Astrocyte of the spinal cord (primary cell): ENCODE measurements at regions not wholly inside any gene's neighbourhood (a gene's known extent, or its start where the extent isn't known, plus 50 kb on each side); places are given as distances from the start of the nearest gene placed in this dataset.

ENCODE experiments used
- DNase-seq: peaks from one replicate; pipeline ENCODE4 v3.0.0; 2011; ENCODE audit warnings: low read depth, low spot score
- H3K4me3 ChIP-seq: 2 replicates; pipeline ENCODE4 v1.5.1; 2011; ENCODE audit warnings: low read depth, mild to moderate bottlenecking, low read length, moderate library complexity
- CTCF ChIP-seq: IDR thresholded peaks from 2 replicates; pipeline ENCODE4 v1.5.1; 2012; ENCODE audit warnings: low read depth, mild to moderate bottlenecking, low read length, inconsistent platforms
- in situ Hi-C: cut with HindIII; loops from 2 replicates; pipeline ENCODE4 v1.10.0; 2017; ENCODE audit warnings: low sequenced_read_pairs

- TF ChIP-seq CTCF, result no peak
- H3K4me3 ChIP-seq, result no peak overlapping the region
- in situ Hi-C loops, result no loop called here
- DNase-seq, result no peak
Observed at GRCh38 chr14:26032348-26032747, 565.5 kb downstream of the NOVA1 start.

DNA sequence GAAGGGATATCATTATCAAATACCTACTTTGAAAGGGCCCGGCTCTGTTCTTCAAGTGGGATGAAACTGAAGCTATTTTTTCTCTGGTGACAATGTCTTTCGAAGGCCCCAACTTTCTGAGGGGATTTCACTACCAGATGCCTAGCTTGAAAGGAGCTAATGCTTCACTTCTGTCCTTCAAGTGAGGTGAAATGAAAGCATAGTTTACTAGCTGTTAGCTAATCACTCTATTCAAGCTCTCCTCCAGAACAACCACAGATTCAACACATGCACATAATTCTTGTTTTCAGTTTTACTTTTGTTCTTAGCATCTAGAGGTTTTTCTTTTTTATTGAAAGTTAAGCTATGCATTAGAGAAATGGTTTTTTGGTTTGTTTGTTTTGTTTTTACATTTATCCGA lies 571.4 kb downstream of the NOVA1 start:
- H3K4me3 ChIP-seq, result no peak overlapping the region
- no peak for DNase-seq
- in situ Hi-C loops, result no loop called here
- TF ChIP-seq CTCF, result no peak

- in situ Hi-C loops, result no loop called here
- no peak for TF ChIP-seq CTCF
- no peak for DNase-seq
- H3K4me3 ChIP-seq, result no peak overlapping the region
Observed at GRCh38 chr14:26023967-26024366, 573.9 kb downstream of the NOVA1 start.

- in situ Hi-C loops, result no loop called here
- no peak for TF ChIP-seq CTCF
- no peak for DNase-seq
- H3K4me3 ChIP-seq, result no peak overlapping the region
Observed at GRCh38 chr14:26021759-26022158, 576.1 kb downstream of the NOVA1 start.

DNA sequence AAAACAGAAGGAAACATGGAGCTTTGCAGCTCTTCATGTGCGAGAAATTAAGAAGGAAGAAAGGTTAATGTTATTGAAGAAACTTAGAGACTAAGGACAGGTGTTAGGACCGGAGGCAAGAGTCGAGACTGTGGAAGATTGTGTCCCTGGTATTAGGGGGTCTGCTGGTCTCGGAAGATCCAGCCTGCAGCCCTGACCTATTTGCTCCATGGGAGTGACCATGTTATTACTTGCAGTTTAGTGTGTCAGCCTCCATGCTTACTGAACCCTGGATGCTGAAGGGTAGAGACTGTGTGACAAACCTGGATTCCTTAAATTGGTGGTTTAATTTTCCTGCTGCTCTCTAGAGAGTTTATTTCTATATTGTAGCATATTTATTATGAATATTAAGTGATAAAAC lies 580.6 kb downstream of the NOVA1 start:
- no peak for TF ChIP-seq CTCF
- H3K4me3 ChIP-seq, result no peak overlapping the region
- no peak for DNase-seq
- in situ Hi-C loops, result no loop called here

GRCh38 chr14:26008290-26008689 lies 589.5 kb downstream of the NOVA1 start:
- no peak for DNase-seq
- H3K4me3 ChIP-seq, result no peak overlapping the region
- TF ChIP-seq CTCF, result peak; percentile 2
- in situ Hi-C loops, result no loop called here

DNA sequence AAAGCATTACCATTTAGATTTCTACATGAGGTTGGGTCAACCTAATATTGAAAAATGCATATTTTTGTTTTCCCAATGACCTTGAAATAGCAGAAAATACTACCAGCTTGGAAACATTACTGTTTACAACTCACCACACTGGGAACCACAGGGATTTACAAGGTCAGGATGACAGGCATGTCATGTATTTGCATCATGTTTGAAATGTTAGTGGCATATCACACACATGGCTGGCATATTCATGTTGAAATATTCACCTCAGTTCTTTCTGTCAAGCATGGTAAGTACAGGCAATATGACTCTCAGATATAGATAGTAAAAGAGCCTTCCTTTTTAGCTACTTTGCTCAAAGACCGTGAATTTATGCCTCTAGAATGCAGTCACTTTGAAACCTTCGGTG lies 593.5 kb downstream of the NOVA1 start:
- no peak for DNase-seq
- no peak for TF ChIP-seq CTCF
- no peak overlapping the region for H3K4me3 ChIP-seq
- in situ Hi-C loops, result no loop called here
